ENCODE measurements at regions not wholly inside any gene's neighbourhood (a gene's known extent, or its start where the extent isn't known, plus 50 kb on each side); places are given as distances from the start of the nearest gene placed in this dataset.

- TF ChIP-seq CTCF (conservative IDR thresholded peaks at IDR 0.05; ENCODE audit: low read depth, low read length) = no peak
- TF ChIP-seq FOS (IDR thresholded peaks at IDR 0.05; ENCODE audit: low read depth, low read length) = no peak
- no peak for TF ChIP-seq POLR2A (IDR thresholded peaks at IDR 0.05; ENCODE audit: low read depth, low read length)
- no peak for TF ChIP-seq MXI1 (IDR thresholded peaks at IDR 0.05; ENCODE audit: borderline replicate concordance, low read depth, low read length)
- no peak for TF ChIP-seq RCOR1 (IDR thresholded peaks at IDR 0.05; ENCODE audit: insufficient replicate concordance, low read length)
- no peak for TF ChIP-seq CEBPB (IDR thresholded peaks at IDR 0.05; ENCODE audit: low read depth, low read length)
- no peak for TF ChIP-seq SMC3 (IDR thresholded peaks at IDR 0.05; ENCODE audit: low read depth, low read length)
- TF ChIP-seq RAD21 (IDR thresholded peaks at IDR 0.05; ENCODE audit: low read length) = no peak
- TF ChIP-seq NFE2L2 (IDR thresholded peaks at IDR 0.05; ENCODE audit: low read depth, low read length) = no peak
- TF ChIP-seq RFX5 (IDR thresholded peaks at IDR 0.05; ENCODE audit: low read depth, low read length) = no peak
- no peak for TF ChIP-seq ELK1 (IDR thresholded peaks at IDR 0.05; ENCODE audit: borderline replicate concordance, low read depth, low read length)
- TF ChIP-seq MAZ (IDR thresholded peaks at IDR 0.05; ENCODE audit: borderline replicate concordance, low read depth, low read length) = no peak
- TF ChIP-seq USF2 (IDR thresholded peaks at IDR 0.05; ENCODE audit: low read depth, low read length) = no peak
- TF ChIP-seq BHLHE40 (IDR thresholded peaks at IDR 0.05; ENCODE audit: low read depth, low read length) = no peak
These were observed 174.4 kb upstream of the SHH start for GRCh38 chr7:155986497-155987160.
